HL-60 (cell line): ENCODE measurements at regions not wholly inside any gene's neighbourhood (a gene's known extent, or its start where the extent isn't known, plus 50 kb on each side); places are given as distances from the start of the nearest gene placed in this dataset.

Source experiments
- CTCF ChIP-seq: IDR thresholded peaks from one replicate; pipeline ENCODE4 v1.5.1; 2011; ENCODE audit warnings: low read length, control low read depth, inconsistent platforms; ENCODE audit not compliant: insufficient read depth
- POLR2AphosphoS5 ChIP-seq: IDR thresholded peaks from 2 replicates; pipeline ENCODE4 v1.6.1; 2012; ENCODE audit warnings: low read depth
- REST ChIP-seq: IDR thresholded peaks from 2 replicates; pipeline ENCODE4 v1.6.1; 2012; ENCODE audit warnings: low read depth; ENCODE audit not compliant: insufficient replicate concordance

- TF ChIP-seq CTCF (no peak), POLR2AphosphoS5 (no peak), REST (no peak)
Observed at GRCh38 chr3:145650170-145650569, 510.8 kb downstream of the PLOD2 start.
